PC-3 (cell line): ENCODE measurements at regions not wholly inside any gene's neighbourhood (a gene's known extent, or its start where the extent isn't known, plus 50 kb on each side); places are given as distances from the start of the nearest gene placed in this dataset.

ENCODE experiments used
- CTCF ChIP-seq: fragments of 300-600 bp; sonication (generic); conservative IDR thresholded peaks from 2 replicates; pipeline ENCODE4 v1.5.1; 2017; ENCODE audit warnings: antibody characterized with exemption, low read depth, mild to moderate bottlenecking, low read length
- EZH2 ChIP-seq: fragments of 300-600 bp; sonication (generic); IDR thresholded peaks from one replicate; pipeline ENCODE4 v1.6.1; 2017; ENCODE audit warnings: antibody characterized with exemption, mild to moderate bottlenecking, low read length; ENCODE audit not compliant: unreplicated experiment
- EZH2phosphoT487 ChIP-seq: fragments of 300-600 bp; sonication (generic); IDR thresholded peaks from 2 replicates; pipeline ENCODE4 v1.6.1; 2018; ENCODE audit warnings: mild to moderate bottlenecking, antibody characterized with exemption, low read length, borderline replicate concordance

GRCh38 chr9:4417578-4418325 is 72.5 kb upstream of the SLC1A1 start:
- TF ChIP-seq CTCF (no peak), EZH2phosphoT487 (no peak), EZH2 (no peak)
